AG09309 (cell line): ENCODE measurements at regions not wholly inside any gene's neighbourhood (a gene's known extent, or its start where the extent isn't known, plus 50 kb on each side); places are given as distances from the start of the nearest gene placed in this dataset.

Experiments
- DNase-seq: peaks from one replicate; pipeline ENCODE4 v3.0.0-alpha.2; 2010; ENCODE audit warnings: low read depth
- H3K4me3 ChIP-seq: 2 replicates; pipeline ENCODE4 v1.5.1; 2011; ENCODE audit warnings: mild to moderate bottlenecking, low read depth, low read length, moderate library complexity; ENCODE audit not compliant: control insufficient read depth
- CTCF ChIP-seq: IDR thresholded peaks from 2 replicates; pipeline ENCODE4 v1.5.1; 2011; ENCODE audit warnings: mild to moderate bottlenecking, low read depth, low read length, inconsistent platforms; ENCODE audit not compliant: insufficient read depth, control insufficient read depth; ENCODE audit errors: missing control alignments

DNA sequence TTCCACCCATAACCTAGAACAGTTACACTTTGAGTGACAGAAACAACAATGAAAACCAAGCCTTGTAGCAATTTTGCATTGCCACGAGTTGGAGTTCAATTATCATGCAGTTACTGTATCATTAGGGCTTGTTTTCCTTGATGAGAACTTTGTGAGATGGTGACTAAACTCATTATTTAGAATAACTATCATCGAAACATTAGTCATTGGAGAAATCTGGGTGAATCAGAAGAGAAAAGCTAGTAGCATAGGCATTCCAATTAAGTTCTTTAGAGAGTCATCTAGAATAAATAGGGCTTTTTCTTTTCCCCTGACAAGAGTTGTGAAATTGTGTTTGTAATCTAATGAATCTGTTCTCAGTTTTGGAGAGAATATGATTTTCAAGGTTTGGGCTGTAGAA, 122.8 kb upstream of the DOCK10 start:
- DNase-seq: no peak
- TF ChIP-seq CTCF: no peak
- H3K4me3 ChIP-seq: no peak overlapping the region

- no peak for DNase-seq
- no peak overlapping the region for H3K4me3 ChIP-seq
- TF ChIP-seq CTCF: no peak
Observed at GRCh38 chr2:225164401-225165050, 122.3 kb upstream of the DOCK10 start.

DNA sequence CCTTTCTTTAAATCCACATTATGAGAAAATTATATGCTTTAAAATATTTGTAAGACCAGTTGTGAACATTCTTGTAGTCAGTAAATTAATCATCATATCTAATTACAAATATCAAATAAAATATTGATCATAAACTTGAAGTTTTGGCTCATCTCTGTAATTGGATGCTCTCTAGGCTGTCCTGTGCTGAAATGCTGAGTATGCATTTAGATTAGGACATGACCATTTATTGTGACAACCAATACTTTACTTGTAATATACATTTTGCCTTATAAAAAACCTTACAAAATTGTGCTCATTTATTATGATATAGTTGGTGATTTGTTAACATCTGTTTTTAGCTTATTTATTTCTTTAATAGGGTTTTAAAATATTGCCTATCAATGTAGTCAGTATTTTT, 116.1 kb upstream of the DOCK10 start:
- H3K4me3 ChIP-seq: no peak overlapping the region
- TF ChIP-seq CTCF: no peak
- no peak for DNase-seq

DNA sequence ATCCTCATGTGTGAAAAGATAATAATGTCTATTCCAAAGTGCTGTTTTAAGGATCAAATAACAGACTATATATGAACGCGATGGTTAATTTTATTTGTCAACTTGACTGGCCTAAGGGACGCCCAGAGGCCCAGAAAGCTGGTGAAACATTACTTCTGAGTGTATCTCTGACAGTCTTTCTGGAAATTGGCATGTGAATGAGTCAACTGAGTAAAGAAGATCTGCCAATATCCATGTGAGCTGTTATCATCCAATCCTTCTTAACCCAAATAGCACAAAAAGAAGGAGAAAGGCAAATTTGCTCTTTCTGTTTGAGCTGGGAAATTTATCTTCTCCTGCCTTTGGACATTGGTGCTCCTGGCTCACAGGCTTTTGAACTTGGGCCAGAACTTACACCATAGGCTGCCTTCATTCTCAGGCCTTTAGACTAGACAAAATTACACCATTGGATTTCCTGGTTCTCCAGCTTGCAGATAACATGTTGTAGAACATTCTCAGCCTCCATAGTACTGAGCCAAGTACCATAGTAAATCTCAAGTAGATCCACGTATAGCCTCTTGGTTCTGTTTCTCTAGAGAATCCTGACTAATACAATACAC, 114.7 kb upstream of the DOCK10 start:
- no peak for DNase-seq
- no peak overlapping the region for H3K4me3 ChIP-seq
- no peak for TF ChIP-seq CTCF

GRCh38 chr2:225140723-225141122, 98.5 kb upstream of the DOCK10 start:
- no peak overlapping the region for H3K4me3 ChIP-seq
- DNase-seq: no peak
- TF ChIP-seq CTCF: no peak

GRCh38 chr2:225137971-225138370, 95.7 kb upstream of the DOCK10 start:
- DNase-seq: no peak
- no peak for TF ChIP-seq CTCF
- no peak overlapping the region for H3K4me3 ChIP-seq
